HepG2 (cell line): ENCODE measurements at regions not wholly inside any gene's neighbourhood (a gene's known extent, or its start where the extent isn't known, plus 50 kb on each side); places are given as distances from the start of the nearest gene placed in this dataset.

Experiments
- IRX3 ChIP-seq: sonication (generic); formaldehyde crosslinking; IDR thresholded peaks from 2 replicates; pipeline ENCODE4 v1.8.1; 2023; ENCODE audit warnings: mild to moderate bottlenecking, low read depth, missing genetic modification reagents, borderline replicate concordance
- KLF13 ChIP-seq: sonication (generic); formaldehyde crosslinking; IDR thresholded peaks from 2 replicates; pipeline ENCODE4 v1.4.0; 2020; ENCODE audit warnings: mild to moderate bottlenecking, missing genetic modification reagents
- MAZ ChIP-seq, 2 experiments: sonication (generic) in 1 of 2; formaldehyde crosslinking in 1 of 2; IDR thresholded peaks; 2 replicates each; pipeline versions ENCODE4 v1.5.0 to v1.6.1; 2012 to 2020; ENCODE audit warnings: low read depth in 2 of 2, mild to moderate bottlenecking in 2 of 2, borderline replicate concordance in 1 of 2, improper control_type of control experiment in 1 of 2, low read length in 1 of 2, missing genetic modification reagents in 1 of 2, moderate library complexity in 1 of 2
- NFYC ChIP-seq: IDR thresholded peaks from 2 replicates; pipeline ENCODE4 v1.6.1; 2016; ENCODE audit warnings: missing genetic modification reagents, missing compliant biosample characterization
- SOX13 ChIP-seq, 3 experiments: fragments of 450-650 bp in 1 of 3; sonication (generic) in 1 of 3; formaldehyde crosslinking in 1 of 3; IDR thresholded peaks in 2 of 3; conservative IDR thresholded peaks in 1 of 3; 2 replicates each; pipeline versions ENCODE4 v1.5.0 to v1.6.1; 2016 to 2020; ENCODE audit warnings: antibody characterized with exemption in 1 of 3, mild to moderate bottlenecking in 1 of 3, missing compliant biosample characterization in 1 of 3, missing genetic modification reagents in 1 of 3, moderate library complexity in 1 of 3
- TGIF2 ChIP-seq: IDR thresholded peaks from 2 replicates; pipeline ENCODE4 v1.6.1; 2016; ENCODE audit warnings: control low read depth, missing compliant biosample characterization
- TMF1 ChIP-seq: sonication (generic); formaldehyde crosslinking; IDR thresholded peaks from 2 replicates; pipeline ENCODE4 v1.8.1; 2022; ENCODE audit warnings: low read depth, missing genetic modification reagents
- ZFP82 ChIP-seq: sonication (generic); formaldehyde crosslinking; IDR thresholded peaks from 2 replicates; pipeline ENCODE4 v1.5.1; 2020; ENCODE audit warnings: mild to moderate bottlenecking, missing genetic modification reagents, borderline replicate concordance
- ZMAT3 ChIP-seq: sonication (generic); formaldehyde crosslinking; conservative IDR thresholded peaks from 2 replicates; pipeline ENCODE4 v1.7.0; 2021; ENCODE audit warnings: missing genetic modification reagents
- ZNF354B ChIP-seq: sonication (generic); formaldehyde crosslinking; IDR thresholded peaks from 2 replicates; pipeline ENCODE4 v1.8.0; 2022; ENCODE audit warnings: mild to moderate bottlenecking, missing genetic modification reagents
- ZNF564 ChIP-seq: sonication (generic); formaldehyde crosslinking; IDR thresholded peaks from 2 replicates; pipeline ENCODE4 v1.8.1; 2023; ENCODE audit warnings: mild to moderate bottlenecking, missing genetic modification reagents
- ZNF703 ChIP-seq: sonication (generic); formaldehyde crosslinking; IDR thresholded peaks from 2 replicates; pipeline ENCODE4 v1.5.1; 2020; ENCODE audit warnings: missing genetic modification reagents, mild to moderate bottlenecking, moderate library complexity, borderline replicate concordance
- ZNF768 ChIP-seq: sonication (generic); formaldehyde crosslinking; IDR thresholded peaks from 2 replicates; pipeline ENCODE4 v1.4.0; 2020; ENCODE audit warnings: missing genetic modification reagents
- TF ChIP-seq, protein P1 (sequence below): sonication (generic); formaldehyde crosslinking; IDR thresholded peaks from 2 replicates; pipeline ENCODE4 v1.5.1; 2020; ENCODE audit warnings: mild to moderate bottlenecking, missing genetic modification reagents, borderline replicate concordance
- TF ChIP-seq, protein P2 (sequence below): sonication (generic); formaldehyde crosslinking; IDR thresholded peaks from 2 replicates; pipeline ENCODE4 v1.5.1; 2020; ENCODE audit warnings: missing genetic modification reagents, mild to moderate bottlenecking, borderline replicate concordance
- TF ChIP-seq, protein P3 (sequence below): sonication (generic); formaldehyde crosslinking; IDR thresholded peaks from 2 replicates; pipeline ENCODE4 v1.8.0; 2022; ENCODE audit warnings: mild to moderate bottlenecking, missing genetic modification reagents
- TF ChIP-seq, protein P4 (sequence below): sonication (generic); formaldehyde crosslinking; IDR thresholded peaks from 2 replicates; pipeline ENCODE4 v1.5.0; 2020; ENCODE audit warnings: missing genetic modification reagents
- TF ChIP-seq, protein P5 (sequence below), 2 experiments: sonication (generic) in 1 of 2; formaldehyde crosslinking in 1 of 2; IDR thresholded peaks; 2 replicates each; pipeline versions ENCODE4 v1.5.1 to v1.6.1; 2011 to 2020; ENCODE audit warnings: borderline replicate concordance in 1 of 2, low read depth in 1 of 2, low read length in 1 of 2, mild to moderate bottlenecking in 1 of 2, missing genetic modification reagents in 1 of 2, moderate library complexity in 1 of 2
- TF ChIP-seq, protein P6 (sequence below): sonication (generic); formaldehyde crosslinking; IDR thresholded peaks from 2 replicates; pipeline ENCODE4 v1.4.0; 2020; ENCODE audit warnings: missing genetic modification reagents, low read depth, mild to moderate bottlenecking, borderline replicate concordance

DNA sequence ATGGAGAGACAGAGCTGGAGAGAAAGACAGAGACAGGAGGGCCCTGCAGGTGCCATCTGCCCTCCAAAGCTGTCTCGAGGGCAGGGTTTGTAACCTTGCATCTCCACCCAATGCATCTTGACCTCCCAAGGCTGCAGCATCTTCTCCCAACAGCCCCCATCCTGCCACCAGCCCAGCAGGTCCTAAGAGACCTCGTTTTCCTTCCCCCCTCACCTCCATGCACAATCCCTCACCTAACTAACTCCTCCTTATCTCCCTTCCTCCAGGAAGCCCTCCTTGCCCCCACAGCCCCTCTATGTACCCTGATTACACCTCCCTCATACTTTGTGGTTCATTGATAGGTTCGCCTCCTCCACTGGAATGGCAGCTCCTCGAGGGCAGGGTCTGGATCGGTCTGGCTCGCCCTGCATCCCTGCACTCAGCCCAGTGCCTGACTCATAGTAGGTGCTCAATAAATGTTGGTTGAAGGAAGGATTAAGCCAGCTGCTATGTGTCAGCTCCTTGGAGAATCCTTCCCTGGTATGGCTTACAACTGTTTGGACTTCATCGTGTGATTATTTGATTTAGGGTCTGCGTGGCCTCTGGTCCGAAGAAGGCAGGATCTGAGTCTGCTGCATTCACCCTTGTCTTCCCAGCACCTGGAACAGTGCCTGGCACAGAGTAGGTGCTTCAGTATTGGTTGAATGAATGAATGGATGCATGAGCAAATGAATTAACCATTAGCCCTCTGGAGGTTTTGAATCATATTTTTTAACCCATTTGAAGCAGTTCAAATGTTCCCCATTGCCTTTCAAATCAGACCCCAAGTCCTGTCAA, 105.6 kb upstream of the PTPN1 start (continued):
- peak; percentile 30; the same call in 1 of the 2 replicates for TF ChIP-seq SOX13 (IDR thresholded peaks at IDR 0.05)
- TF ChIP-seq SOX13 (CRISPR knock-in tag; conservative IDR thresholded peaks at IDR 0.05 in 1 of 2, IDR thresholded peaks at IDR 0.05 in 1 of 2): no peak
- TF ChIP-seq, protein P1, sequence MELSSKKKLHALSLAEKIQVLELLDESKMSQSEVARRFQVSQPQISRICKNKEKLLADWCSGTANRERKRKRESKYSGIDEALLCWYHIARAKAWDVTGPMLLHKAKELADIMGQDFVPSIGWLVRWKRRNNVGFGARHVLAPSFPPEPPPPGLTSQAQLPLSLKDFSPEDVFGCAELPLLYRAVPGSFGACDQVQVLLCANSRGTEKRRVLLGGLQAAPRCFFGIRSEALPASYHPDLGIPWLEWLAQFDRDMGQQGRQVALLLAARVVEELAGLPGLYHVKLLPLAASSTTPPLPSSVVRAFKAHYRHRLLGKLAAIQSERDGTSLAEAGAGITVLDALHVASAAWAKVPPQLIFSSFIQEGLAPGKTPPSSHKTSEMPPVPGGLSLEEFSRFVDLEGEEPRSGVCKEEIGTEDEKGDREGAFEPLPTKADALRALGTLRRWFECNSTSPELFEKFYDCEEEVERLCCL (CRISPR knock-in tag): no peak
- TF ChIP-seq, protein P2, sequence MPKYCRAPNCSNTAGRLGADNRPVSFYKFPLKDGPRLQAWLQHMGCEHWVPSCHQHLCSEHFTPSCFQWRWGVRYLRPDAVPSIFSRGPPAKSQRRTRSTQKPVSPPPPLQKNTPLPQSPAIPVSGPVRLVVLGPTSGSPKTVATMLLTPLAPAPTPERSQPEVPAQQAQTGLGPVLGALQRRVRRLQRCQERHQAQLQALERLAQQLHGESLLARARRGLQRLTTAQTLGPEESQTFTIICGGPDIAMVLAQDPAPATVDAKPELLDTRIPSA (CRISPR knock-in tag): no peak
- TF ChIP-seq, protein P3, sequence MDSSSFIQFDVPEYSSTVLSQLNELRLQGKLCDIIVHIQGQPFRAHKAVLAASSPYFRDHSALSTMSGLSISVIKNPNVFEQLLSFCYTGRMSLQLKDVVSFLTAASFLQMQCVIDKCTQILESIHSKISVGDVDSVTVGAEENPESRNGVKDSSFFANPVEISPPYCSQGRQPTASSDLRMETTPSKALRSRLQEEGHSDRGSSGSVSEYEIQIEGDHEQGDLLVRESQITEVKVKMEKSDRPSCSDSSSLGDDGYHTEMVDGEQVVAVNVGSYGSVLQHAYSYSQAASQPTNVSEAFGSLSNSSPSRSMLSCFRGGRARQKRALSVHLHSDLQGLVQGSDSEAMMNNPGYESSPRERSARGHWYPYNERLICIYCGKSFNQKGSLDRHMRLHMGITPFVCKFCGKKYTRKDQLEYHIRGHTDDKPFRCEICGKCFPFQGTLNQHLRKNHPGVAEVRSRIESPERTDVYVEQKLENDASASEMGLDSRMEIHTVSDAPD (CRISPR knock-in tag): peak; percentile 33; the same call in 1 of the 2 replicates
- TF ChIP-seq ZNF354B (CRISPR knock-in tag): peak; percentile 89; the same call in 1 of the 2 replicates
- TF ChIP-seq, protein P4, sequence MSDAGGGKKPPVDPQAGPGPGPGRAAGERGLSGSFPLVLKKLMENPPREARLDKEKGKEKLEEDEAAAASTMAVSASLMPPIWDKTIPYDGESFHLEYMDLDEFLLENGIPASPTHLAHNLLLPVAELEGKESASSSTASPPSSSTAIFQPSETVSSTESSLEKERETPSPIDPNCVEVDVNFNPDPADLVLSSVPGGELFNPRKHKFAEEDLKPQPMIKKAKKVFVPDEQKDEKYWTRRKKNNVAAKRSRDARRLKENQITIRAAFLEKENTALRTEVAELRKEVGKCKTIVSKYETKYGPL (CRISPR knock-in tag): no peak
- no peak for TF ChIP-seq ZFP82
- TF ChIP-seq NFYC (CRISPR knock-in tag): no peak
- TF ChIP-seq, protein P5, sequence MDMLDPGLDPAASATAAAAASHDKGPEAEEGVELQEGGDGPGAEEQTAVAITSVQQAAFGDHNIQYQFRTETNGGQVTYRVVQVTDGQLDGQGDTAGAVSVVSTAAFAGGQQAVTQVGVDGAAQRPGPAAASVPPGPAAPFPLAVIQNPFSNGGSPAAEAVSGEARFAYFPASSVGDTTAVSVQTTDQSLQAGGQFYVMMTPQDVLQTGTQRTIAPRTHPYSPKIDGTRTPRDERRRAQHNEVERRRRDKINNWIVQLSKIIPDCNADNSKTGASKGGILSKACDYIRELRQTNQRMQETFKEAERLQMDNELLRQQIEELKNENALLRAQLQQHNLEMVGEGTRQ (IDR thresholded peaks at IDR 0.05; ENCODE audit: low read depth, low read length): no peak
- TF ChIP-seq, protein P5 (CRISPR knock-in tag; IDR thresholded peaks at IDR 0.05; ENCODE audit: borderline replicate concordance): no peak
- no peak for TF ChIP-seq ZNF768 (CRISPR knock-in tag)
- TF ChIP-seq, protein P6, sequence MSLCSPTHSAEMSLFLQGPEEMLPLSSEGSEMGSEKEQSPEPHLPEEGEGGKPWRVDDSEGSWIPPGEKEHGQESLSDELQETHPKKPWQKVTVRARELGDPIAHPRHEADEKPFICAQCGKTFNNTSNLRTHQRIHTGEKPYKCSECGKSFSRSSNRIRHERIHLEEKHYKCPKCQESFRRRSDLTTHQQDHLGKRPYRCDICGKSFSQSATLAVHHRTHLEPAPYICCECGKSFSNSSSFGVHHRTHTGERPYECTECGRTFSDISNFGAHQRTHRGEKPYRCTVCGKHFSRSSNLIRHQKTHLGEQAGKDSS (CRISPR knock-in tag): no peak
- TF ChIP-seq ZMAT3: peak; percentile 49; the same call in 1 of the 2 replicates
- TF ChIP-seq TMF1 (CRISPR knock-in tag): 0 out of 2 replicates have a peak, but pooled peaks have one; percentile 35
- no peak for TF ChIP-seq KLF13 (CRISPR knock-in tag)
- TF ChIP-seq ZNF703 (CRISPR knock-in tag): 0 out of 2 replicates have a peak, but pooled peaks have one; percentile 2
- TF ChIP-seq MAZ (IDR thresholded peaks at IDR 0.05; ENCODE audit: borderline replicate concordance, low read depth, low read length): no peak
- TF ChIP-seq MAZ (CRISPR knock-in tag; IDR thresholded peaks at IDR 0.05; ENCODE audit: low read depth): no peak
- TF ChIP-seq ZNF564 (CRISPR knock-in tag): no peak
- 0 out of 2 replicates have a peak, but pooled peaks have one; percentile 36 for TF ChIP-seq IRX3 (CRISPR knock-in tag)
- TF ChIP-seq TGIF2 (CRISPR knock-in tag): 0 out of 2 replicates have a peak, but pooled peaks have one; percentile 8
